GDM1 (cell line): ENCODE measurements at regions not wholly inside any gene's neighbourhood (a gene's known extent, or its start where the extent isn't known, plus 50 kb on each side); places are given as distances from the start of the nearest gene placed in this dataset.
A peak's percentile ranks its signal among the peaks of the same experiment; 100 is the strongest.

Experiments used
- DNase-seq: peaks from one replicate; lab custom pipeline; 2025; lab: John Stamatoyannopoulos, UW

DNA sequence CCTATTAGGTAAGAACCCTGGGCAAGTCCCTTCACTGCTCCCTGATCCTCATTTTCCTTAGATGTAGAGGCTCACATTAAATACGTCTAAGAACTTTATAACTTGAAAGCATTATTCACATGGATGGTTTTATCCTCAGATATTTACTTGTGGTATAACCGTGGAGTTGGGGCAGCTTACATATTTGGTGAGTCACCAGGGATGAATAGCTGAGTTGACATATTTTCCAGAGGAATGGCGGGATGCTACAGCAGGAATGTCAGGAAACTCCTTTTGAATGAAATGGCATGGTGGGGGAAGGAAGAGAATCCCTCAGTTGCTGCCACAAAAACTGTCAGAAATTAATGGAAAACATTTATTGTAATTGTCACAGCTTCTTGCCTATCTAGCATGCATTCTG, 165.3 kb upstream of the RPS6KA3 start:
- no peak for DNase-seq

DNA sequence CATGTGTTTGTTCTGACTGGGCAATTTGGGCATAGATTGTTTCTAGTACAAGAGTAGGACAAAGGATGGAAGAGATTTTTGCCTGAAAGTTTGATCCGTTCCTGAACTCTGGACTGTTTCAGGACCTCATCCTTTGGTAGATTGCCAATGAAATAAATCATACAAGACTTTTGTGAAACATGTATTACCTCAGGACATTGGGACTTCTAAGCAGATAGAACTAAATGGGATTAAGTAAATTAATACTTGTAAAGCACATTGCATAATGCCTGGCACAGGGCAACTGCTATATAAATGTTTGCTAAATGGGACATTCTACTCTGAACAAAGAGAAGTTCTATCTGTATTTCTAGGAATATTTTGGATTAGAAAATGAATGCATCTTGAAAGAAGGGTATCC, 164.8 kb upstream of the RPS6KA3 start:
- no peak for DNase-seq

DNA sequence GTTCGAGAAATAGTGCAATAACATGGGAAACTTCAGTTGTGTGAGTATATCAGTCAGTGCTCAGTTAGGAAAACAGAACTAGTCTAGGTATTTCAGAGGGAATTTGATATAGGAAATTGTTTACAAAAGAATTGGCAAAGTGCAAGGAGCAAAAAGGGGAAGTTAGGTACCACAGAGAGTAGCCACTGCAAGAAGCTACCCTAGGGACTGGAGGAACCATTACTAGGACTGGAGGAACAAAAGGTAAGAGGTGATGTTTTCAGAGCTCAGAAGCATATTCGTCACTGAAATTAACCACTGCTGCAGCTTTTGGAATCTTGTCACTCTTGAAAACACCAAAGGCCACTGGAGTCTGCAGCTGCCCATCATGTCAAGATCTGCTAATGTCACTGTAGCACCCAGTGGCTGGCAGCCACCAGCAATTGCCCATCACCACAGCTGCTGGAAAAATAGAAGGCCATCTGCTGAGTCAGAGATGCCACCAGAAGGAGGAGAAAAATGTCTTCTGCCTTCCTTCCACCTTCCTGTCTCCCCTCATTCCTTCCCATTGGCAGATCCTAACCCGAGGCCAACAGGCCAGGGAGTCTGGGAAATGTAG, 160.6 kb upstream of the RPS6KA3 start:
- no peak for DNase-seq

DNA sequence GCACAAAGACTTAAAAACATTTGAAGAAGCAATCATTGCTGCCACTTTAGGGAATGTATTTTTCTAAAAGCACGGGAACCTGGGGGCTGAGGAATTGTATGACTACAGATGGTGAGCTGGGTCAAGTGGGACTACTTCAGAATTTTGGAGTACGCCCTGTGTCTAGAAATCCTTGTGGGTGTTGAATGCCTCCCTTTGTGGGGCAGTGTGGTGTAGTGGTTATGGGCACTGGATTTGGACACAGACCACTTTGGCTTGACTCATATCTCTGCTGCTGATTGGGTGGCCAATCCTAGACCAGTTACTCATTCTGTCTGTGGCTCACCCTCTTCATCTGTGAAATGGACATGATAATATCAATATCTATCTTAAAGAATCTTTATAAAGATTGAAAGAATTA, 155.0 kb upstream of the RPS6KA3 start:
- DNase-seq = no peak

DNA sequence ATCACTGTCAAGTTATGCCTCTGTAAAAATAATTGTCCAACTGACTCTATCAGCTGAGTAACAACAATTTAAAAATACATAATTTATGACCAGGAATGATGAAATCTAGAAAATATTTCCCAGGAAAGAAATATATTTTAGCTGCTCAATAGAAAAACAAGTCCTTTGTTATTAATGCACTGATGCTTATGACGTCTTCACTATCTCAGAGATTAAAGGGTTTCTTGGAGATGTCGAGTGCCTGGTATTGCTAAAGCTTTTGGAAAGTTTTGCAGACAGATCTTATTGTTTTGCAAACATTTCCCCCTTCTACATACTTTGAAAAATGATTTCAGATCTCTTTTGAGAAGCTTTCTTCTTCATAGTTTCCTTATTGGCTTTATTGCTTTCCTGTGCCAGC, 154.6 kb upstream of the RPS6KA3 start:
- no peak for DNase-seq

DNA sequence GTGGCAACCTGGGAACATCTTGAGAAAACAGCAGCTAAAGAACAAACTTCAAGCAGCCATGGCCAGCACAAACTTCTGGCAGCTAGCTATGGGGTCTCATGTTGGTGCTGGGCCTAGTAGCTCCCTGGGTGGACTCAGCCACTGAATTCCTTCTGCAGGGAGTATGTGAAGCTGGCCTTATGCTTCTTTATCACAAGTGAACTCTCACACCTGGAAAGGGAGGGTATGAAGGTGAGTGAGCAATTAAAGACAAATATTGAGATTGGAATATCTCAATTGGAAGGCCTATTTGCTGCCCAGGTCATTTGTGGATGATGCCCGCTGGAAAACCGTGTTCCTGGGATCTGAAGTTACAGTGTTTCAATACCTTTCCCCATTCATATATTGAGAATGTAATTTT, 153.3 kb upstream of the RPS6KA3 start:
- DNase-seq = no peak

DNA sequence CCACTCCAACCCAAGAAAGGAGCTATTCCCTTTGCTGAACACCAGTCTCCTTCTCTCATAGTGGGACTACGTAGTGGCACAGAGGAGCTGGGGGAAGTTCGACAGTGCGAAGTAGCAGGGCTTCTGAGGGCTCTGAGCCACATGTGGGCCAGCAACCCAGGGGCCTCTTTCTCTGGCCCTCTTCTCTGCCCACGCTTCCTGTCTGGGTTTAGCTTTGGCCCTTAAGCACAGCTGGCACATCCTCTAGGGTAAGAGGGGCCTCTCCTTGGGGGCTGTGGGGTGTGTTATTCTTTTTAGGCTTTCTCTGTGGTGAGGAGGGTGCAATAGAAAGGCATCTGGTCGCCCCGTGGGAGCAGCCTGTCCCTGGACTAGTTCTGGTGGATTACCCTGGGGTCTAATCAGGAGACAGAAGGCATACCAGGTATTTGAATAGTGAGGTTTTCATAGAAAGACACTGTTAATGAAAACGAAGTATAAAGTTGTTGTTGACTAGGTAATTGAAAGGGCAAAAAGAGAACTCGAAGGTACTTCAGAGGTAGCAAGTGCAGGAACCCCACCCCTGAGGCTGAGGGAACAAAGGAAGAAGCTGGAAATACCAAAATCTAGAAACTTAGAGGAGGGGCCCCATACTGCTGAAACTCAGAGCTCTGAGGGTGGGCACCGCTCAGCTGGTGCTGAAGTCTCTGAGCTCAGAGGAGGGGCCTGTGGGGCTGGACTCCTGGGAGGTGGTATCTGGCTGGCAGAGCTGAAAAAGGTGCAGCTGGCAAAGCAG, 151.9 kb upstream of the RPS6KA3 start:
- peak; percentile 64 for DNase-seq

DNA sequence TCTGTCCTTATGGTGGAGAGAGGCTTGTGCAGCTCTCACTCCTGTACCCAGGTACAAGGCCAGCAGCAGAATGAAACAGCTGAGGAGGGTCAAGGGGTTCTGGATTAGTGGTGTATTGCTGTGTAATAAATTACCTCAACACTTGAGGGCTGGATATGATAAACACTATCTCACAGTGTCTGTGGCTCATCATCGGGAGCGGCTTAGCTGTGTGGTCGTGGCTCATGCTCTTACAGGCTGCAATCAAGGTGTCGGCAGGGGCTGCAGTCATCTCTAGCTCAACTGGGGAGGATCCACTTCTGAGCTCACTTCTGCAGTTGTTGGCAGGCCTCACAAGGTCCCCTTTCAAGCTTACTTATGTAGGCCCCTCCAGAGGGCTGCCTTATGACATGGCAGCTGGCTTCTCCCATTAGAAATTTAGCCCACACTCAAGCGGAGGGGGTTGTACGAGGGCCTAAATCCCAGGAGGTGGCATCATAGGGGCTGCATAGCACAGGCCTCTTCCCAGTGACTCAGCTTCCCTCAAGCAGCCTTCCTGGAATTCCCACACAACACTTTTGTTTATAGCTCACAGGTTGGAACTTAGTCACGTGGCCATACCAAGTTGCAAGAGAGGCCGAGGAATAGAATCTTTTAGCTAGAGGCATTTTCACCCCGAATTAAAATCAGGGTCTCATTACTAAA, 148.2 kb upstream of the RPS6KA3 start:
- no peak for DNase-seq

DNA sequence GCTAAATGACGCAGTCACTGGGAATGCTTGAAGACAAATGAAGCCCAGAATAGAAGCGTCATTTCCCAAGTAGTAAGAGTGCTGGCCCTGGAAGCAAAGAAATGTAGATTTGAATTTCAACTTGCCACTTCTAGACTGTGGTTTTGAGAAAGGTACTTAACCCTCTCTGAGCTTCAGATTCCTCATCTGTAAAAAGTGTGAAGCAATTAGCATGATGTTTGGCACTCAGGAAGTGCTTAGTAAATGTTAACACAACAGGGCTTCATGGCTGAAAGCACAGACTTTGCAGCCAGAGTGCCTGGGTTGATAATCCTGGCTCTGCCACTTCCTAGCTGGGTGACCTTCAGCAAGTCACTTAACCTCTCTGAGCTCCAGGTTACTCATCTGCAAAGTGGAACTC, 147.4 kb upstream of the RPS6KA3 start:
- DNase-seq = no peak

DNA sequence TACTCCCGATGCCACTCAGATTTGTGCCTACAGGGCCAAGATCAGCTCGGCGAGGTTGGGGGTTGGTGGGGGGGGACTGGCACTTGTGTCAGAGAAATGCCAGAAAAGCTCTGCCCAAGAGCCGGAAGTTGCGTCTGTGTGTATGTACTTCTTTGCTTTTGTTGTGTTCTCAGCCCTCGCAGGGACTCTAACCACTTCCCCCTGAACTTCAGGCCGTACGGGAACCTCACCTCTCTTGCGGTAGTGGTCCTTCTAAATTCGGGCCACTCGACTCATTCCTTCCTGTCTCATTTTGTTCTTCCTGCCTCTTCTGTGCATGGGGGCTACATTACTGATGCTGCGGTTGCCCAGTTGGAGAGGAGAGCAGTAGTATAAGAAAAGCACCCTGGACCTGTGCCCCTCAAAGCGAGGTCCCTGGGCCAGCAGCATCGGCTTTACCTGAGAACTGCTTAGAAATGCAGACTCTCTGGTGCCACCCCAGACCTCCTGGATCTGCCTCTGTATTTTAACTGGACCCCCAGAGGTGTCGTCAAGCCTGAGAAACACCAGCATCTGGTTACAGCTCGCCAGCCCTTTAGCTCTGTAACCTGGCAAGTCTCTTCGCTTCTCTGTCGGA, 146.3 kb upstream of the RPS6KA3 start:
- DNase-seq = peak; percentile 75

DNA sequence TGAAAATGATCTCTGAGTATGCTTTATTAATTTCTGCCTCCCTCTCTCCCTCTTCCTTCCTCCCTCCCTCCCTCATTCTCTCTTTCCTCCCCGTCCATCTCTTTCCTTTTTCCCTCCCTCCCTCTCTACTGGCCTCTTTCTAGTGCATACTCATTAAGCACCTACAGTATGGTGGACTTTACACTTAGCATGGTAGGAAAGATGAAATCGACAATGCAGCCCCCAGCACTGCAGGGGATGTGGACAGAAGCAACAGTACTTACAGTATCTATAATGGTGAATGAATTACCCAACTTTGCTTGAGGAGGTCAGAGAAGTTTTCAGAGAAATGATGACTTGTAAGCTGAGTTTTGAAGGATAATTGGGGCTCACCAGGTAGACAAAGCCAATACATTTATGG, 143.8 kb upstream of the RPS6KA3 start:
- no peak for DNase-seq

DNA sequence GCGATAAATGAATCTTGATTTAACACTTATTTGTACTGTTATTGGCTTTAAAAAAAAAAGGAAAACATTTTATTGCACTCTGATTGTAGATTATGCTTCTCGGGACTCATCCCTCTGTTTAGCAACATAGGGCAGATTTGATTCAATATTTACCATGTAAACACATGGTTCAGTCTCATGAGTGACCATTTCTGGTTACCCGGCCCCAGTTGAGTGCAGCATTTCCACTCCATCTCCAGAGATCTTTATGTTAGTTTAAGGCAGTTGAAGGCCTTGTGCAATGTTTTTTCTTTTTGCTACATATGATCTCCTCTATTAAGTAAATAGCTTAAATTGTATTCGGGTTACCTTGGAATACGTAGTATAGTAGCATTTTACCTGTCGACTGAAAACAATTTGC, 143.3 kb upstream of the RPS6KA3 start:
- no peak for DNase-seq

DNA sequence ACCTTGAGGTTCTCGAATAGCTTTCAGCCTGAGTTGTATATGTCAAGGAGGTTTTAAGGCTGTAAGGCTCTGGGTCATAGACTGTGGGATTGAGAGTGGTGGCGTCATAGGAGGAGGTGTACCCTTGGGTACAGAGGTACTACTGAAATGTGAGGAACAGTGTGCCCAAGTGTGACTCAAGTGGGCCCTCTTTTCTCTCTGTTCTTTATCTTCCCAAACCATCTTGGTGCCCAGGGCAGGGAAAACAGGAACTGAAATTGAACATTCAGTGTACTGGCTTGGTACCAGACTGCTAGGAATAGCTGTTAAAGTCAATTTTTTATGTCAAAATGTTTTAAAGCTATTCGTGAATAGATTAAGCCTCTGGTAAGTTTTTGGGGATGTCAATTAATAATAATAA, 136.2 kb upstream of the RPS6KA3 start:
- DNase-seq = peak; percentile 5

DNA sequence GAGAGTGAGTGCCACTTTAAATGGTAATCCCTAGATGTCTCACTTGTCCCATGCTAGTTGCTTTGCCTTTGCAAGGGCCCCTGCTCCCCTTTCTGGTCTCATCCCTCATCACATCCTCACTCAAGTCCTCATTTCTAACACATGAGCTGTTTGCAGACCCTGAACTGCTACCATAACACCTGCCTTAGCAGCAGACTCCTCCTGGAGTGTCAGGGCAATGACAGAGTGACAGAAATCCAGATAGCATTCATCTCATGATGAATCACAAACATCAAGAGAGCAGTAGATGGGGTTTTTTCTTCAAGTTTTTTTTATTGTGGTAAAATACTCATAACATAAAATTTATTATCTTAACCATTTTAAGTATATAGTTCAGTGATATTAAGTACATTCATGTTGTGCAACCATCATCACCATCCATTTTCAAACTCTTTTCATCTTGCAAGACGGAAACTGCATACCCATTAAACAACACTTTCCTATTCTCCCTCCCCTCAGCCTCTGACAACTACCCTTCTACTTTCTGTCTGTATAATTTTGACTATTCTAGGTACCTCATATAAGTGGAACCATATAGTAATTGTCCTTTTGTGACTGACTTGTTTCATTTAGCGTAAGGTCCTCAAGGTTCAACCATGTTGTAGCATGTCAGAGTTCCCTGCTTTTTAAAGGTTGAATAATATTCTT, 133.2 kb upstream of the RPS6KA3 start:
- DNase-seq = no peak

DNA sequence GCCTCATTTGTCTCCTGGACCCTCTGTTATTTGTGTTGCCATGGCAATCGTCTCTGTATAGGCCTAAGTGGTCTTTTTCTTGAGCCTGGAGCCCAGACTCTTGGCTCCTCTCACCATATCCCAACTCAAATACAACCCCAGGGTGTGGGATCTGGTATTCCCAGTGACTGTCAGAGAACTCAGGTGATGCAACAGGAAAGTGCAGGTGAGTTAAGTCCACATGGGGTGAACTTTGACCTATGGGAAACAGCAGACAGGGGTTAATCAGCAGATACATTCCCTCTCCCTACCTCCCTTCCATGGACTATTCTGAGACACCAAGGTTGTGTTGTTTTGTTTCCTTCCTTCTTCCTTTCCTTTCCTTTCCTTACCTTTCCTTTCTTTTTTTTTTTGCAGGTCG, 130.9 kb upstream of the RPS6KA3 start:
- no peak for DNase-seq

DNA sequence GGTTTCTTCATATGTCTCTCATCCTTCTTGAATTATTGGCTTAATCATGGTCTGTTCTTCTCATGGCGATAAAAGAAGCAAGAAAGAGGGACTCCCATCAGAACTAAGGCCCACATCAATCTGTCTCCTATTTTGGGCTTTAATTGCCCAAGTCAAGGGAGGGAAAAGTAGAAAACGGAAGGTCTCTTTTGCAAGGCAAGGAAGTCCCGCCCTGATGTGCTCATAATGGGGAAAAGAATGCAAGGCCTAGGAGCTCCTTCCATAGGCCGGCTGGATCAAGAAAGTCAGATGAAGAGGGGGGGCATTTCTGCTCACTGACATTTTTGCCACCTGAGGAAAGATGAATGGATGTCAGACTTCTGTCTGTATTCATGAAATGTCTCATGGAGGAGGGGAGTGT, 127.7 kb upstream of the RPS6KA3 start:
- no peak for DNase-seq

DNA sequence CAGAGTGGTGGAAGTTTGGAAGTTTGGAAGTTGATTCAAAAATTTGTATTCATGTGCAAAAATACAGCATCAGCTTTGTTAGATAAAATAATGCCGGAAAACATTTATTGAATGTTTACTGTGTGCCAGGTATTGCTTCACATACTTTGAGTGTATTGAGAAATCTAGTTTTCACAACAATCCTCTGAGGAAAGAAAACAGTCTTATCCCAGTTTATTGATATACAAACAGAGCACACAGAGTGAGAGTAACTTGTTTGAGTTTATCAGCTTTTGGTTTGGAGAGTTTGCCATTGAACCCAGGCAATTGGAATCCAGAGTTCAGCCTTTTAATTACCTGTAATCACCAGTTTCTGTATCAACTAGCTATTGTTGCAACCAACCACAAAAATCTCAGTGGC, 127.2 kb upstream of the RPS6KA3 start:
- DNase-seq = no peak

DNA sequence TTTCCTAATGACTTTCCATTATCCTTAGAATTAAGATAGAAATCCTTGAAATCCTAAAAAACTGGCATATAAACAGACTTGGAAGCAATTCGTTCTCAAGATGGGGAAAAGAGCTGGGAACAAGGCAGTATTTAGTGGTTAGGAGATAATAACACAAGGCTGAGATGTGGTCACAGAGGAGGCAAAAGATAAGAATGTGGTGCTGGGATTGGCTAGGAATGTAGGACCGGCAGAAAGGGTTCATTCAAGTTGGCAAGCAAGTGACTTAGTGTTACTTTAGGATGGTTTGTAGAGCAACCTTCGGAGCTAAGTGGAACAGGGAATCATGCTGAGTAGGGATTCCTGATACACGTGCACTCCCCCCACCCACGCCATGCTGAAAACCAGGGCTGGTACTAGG, 121.9 kb upstream of the RPS6KA3 start:
- no peak for DNase-seq

DNA sequence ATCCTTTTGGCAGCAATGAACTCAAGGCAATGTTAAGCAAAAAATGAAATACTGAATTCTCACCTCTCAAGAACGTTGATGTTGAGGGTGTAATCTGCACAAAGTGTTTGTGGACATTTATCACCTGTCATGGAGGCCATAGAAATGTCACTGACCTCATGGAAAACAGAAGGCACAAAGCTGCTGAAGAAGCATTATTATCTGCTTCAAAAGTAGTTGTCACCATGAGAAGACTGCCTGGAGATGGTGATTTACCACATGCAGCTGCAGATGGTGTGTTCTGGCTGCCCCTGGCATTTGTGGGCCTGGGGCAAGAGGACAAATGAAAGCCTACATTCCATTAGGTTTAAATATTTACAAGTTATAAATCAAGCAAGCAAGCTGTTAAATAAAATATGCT, 116.8 kb upstream of the RPS6KA3 start:
- no peak for DNase-seq

DNA sequence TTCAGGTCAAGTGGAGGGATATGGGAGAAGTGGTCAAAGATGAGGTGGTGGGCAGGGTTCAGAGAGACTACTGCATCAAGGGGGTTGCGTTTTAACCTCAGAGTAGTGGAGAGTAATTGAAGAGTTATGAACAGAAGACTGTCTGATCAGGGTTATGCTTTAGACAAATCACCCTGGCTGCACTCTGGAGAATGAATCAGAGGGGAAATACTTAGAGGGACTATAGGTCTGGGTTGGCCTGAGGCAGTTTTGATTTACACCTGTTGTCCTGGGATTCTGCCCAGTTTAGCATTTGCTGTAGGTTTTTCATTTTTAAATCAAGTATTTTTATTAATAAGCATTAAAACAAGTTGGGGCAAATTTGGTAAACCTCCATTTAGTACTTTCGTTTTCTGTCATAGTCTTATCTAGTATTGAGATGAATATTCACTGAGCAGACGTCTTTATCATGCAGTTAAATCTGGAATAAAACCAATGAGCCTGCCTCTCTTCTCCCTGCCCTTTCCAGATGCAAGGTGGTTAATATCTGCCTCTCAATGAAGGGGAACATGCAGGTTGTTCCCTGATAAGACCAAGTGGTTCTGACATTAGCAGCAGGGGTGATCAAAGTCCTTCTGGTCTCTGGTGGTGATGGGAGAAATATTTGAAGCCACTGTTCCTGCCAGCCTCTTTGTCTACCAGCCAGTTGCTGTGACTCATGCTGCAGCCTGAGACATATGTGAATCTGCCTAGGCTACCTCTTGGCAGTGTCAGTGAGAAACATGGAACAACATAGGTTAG, 116.0 kb upstream of the RPS6KA3 start:
- DNase-seq = no peak

DNA sequence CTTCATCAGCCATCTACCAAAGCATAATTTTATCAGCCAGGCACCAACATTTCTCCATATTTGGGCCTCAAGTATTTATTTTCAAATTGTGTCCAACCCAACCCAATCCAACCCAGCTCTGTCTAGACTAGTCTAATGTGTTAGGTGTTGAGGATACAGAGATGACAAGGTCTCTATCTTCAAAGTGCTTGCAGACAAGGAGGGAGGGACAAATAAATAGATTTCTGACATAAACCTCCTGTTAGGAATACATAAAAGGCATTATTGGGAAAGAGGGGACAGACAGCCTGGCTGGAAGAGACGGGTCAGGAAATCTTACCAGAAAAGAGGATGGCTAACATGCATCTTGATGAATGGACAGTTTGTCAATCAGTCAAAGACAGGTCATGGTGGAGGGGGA, 115.4 kb upstream of the RPS6KA3 start:
- DNase-seq = no peak
